Smooth muscle cell (in vitro differentiated cells): ENCODE measurements at regions not wholly inside any gene's neighbourhood (a gene's known extent, or its start where the extent isn't known, plus 50 kb on each side); places are given as distances from the start of the nearest gene placed in this dataset.

Source experiments
- DNase-seq: peaks from one replicate; lab custom pipeline; 2025; ENCODE audit not compliant: unreplicated experiment; lab: John Stamatoyannopoulos, UW
- H2AFZ ChIP-seq: fragments of 200-600 bp; sonication (generic); 2 replicates; pipeline ENCODE4 v1.6.0; 2016; ENCODE audit warnings: antibody characterized with exemption, low read depth, mild to moderate bottlenecking
- H3F3A ChIP-seq: fragments of 200-600 bp; sonication (generic); 2 replicates; pipeline ENCODE4 v1.6.0; 2017; ENCODE audit warnings: antibody characterized with exemption, low read depth
- H3K27ac ChIP-seq: fragments of 200-600 bp; sonication (generic); 2 replicates; pipeline ENCODE4 v1.5.1; 2016; ENCODE audit warnings: low read depth, mild to moderate bottlenecking
- H3K27me3 ChIP-seq: fragments of 200-600 bp; sonication (generic); 2 replicates; pipeline ENCODE4 v1.6.1; 2016; ENCODE audit warnings: low read depth, mild to moderate bottlenecking
- H3K36me3 ChIP-seq: fragments of 200-600 bp; sonication (generic); 2 replicates; pipeline ENCODE4 v1.5.1; 2016; ENCODE audit warnings: low read depth
- H3K4me1 ChIP-seq: fragments of 200-600 bp; sonication (generic); 2 replicates; pipeline ENCODE4 v1.5.1; 2016; ENCODE audit warnings: low read depth
- H3K4me2 ChIP-seq: fragments of 200-600 bp; sonication (generic); 2 replicates; pipeline ENCODE4 v1.6.0; 2016; ENCODE audit warnings: mild to moderate bottlenecking
- H3K4me3 ChIP-seq: fragments of 200-600 bp; sonication (generic); 2 replicates; pipeline ENCODE4 v1.5.1; 2016; ENCODE audit warnings: mild to moderate bottlenecking
- H3K79me2 ChIP-seq: fragments of 200-600 bp; sonication (generic); 2 replicates; pipeline ENCODE4 v1.6.0; 2016; ENCODE audit warnings: low read depth, mild to moderate bottlenecking
- H3K9ac ChIP-seq: fragments of 200-600 bp; sonication (generic); 2 replicates; pipeline ENCODE4 v1.6.0; 2016; ENCODE audit warnings: low read depth
- H3K9me3 ChIP-seq: fragments of 200-600 bp; sonication (generic); replicated peaks from 2 replicates; pipeline ENCODE4 v1.5.1; 2016; ENCODE audit warnings: low read depth
- H4K20me1 ChIP-seq: fragments of 200-600 bp; sonication (generic); 2 replicates; pipeline ENCODE4 v1.6.0; 2016; ENCODE audit warnings: low read depth
- CTCF ChIP-seq: fragments of 200-600 bp; sonication (generic); IDR thresholded peaks from 2 replicates; pipeline ENCODE4 v1.5.1; 2017; ENCODE audit warnings: borderline replicate concordance, mild to moderate bottlenecking, antibody characterized with exemption; ENCODE audit not compliant: insufficient read depth, poor library complexity, severe bottlenecking
- WGBS: methylation state at CpG from one replicate; pipeline ENCODE4 v1.1.7; 2016; ENCODE audit warnings: low lambda C conversion rate; 5-methylcytosine and 5-hydroxymethylcytosine counted together

GRCh38 chr2:18845854-18846445 is 256.6 kb upstream of the NT5C1B start:
- H3K36me3 ChIP-seq: no peaks in the 10 kb centered on the region
- no peak overlapping the region for H3K9ac ChIP-seq
- H3K4me3 ChIP-seq: no peak overlapping the region
- WGBS: 86% methylated on average over 2 of the region's 2 CpGs
- no peak overlapping the region for H3K4me2 ChIP-seq
- H3F3A ChIP-seq: no peaks in the 10 kb centered on the region
- no peak for TF ChIP-seq CTCF
- no peak overlapping the region for H3K27ac ChIP-seq
- H3K79me2 ChIP-seq: no peaks in the 10 kb centered on the region
- no peaks in the 10 kb centered on the region for H3K9me3 ChIP-seq
- DNase-seq: no peak
- no peaks in the 10 kb centered on the region for H4K20me1 ChIP-seq
- no peak overlapping the region for H2AFZ ChIP-seq
- H3K4me1 ChIP-seq: no peaks in the 10 kb centered on the region
- no peaks in the 10 kb centered on the region for H3K27me3 ChIP-seq

- H3K36me3 ChIP-seq: no peaks in the 10 kb centered on the region
- no peak overlapping the region for H3K4me3 ChIP-seq
- H3K27me3 ChIP-seq: no peaks in the 10 kb centered on the region
- H3K4me2 ChIP-seq: no peak overlapping the region
- no peaks in the 10 kb centered on the region for H3F3A ChIP-seq
- H3K9me3 ChIP-seq: no peaks in the 10 kb centered on the region
- no peak overlapping the region for H3K9ac ChIP-seq
- TF ChIP-seq CTCF: no peak
- H3K79me2 ChIP-seq: no peaks in the 10 kb centered on the region
- WGBS: 52% methylated on average over 5 of the region's 5 CpGs
- no peak for DNase-seq
- no peak overlapping the region for H2AFZ ChIP-seq
- no peaks in the 10 kb centered on the region for H4K20me1 ChIP-seq
- no peak overlapping the region for H3K27ac ChIP-seq
- no peaks in the 10 kb centered on the region for H3K4me1 ChIP-seq
Observed at GRCh38 chr2:18842836-18843235, 253.5 kb upstream of the NT5C1B start.

GRCh38 chr2:18841248-18842150 is 252.1 kb upstream of the NT5C1B start:
- no peaks in the 10 kb centered on the region for H3K4me1 ChIP-seq
- no peaks in the 10 kb centered on the region for H3K36me3 ChIP-seq
- no peaks in the 10 kb centered on the region for H4K20me1 ChIP-seq
- no peak overlapping the region for H3K4me2 ChIP-seq
- H3K27me3 ChIP-seq: no peaks in the 10 kb centered on the region
- no peaks in the 10 kb centered on the region for H3K79me2 ChIP-seq
- no peak overlapping the region for H3K9ac ChIP-seq
- 92% methylated on average over 4 of the region's 4 CpGs for WGBS
- no peak for TF ChIP-seq CTCF
- no peak for DNase-seq
- H2AFZ ChIP-seq: no peak overlapping the region
- no peaks in the 10 kb centered on the region for H3F3A ChIP-seq
- H3K4me3 ChIP-seq: no peak overlapping the region
- H3K27ac ChIP-seq: no peak overlapping the region
- no peaks in the 10 kb centered on the region for H3K9me3 ChIP-seq
